HUES48 (cell line): ENCODE measurements at regions not wholly inside any gene's neighbourhood (a gene's known extent, or its start where the extent isn't known, plus 50 kb on each side); places are given as distances from the start of the nearest gene placed in this dataset.

Source experiments
- H3K27ac ChIP-seq: one replicate; pipeline ENCODE4 v1.7.0; 2013; ENCODE audit warnings: low read depth, low read length, inconsistent platforms
- H3K27me3 ChIP-seq: 2 replicates; pipeline ENCODE4 v1.6.1; 2013; ENCODE audit warnings: mild to moderate bottlenecking, low read length; ENCODE audit not compliant: control insufficient read depth, insufficient read depth
- H3K36me3 ChIP-seq: 2 replicates; pipeline ENCODE4 v1.6.1; 2013; ENCODE audit warnings: low read length; ENCODE audit not compliant: control insufficient read depth, insufficient read depth
- H3K4me1 ChIP-seq: 2 replicates; pipeline ENCODE4 v1.6.1; 2013; ENCODE audit warnings: mild to moderate bottlenecking, low read length; ENCODE audit not compliant: control insufficient read depth, insufficient read depth
- H3K4me3 ChIP-seq: 2 replicates; pipeline ENCODE4 v1.5.1; 2013; ENCODE audit warnings: mild to moderate bottlenecking, low read depth, low read length
- H3K9ac ChIP-seq: 2 replicates; pipeline ENCODE4 v1.6.1; 2013; ENCODE audit warnings: mild to moderate bottlenecking, low read depth, low read length, moderate library complexity
- H3K9me3 ChIP-seq: 2 replicates; pipeline ENCODE4 v1.6.1; 2013; ENCODE audit warnings: low read length; ENCODE audit not compliant: control insufficient read depth, insufficient read depth

- Histone ChIP-seq H3K4me3 (no peak overlapping the region), H3K27ac (no peak overlapping the region), H3K9ac (no peak overlapping the region), H3K9me3 (no peaks in the 10 kb centered on the region), H3K27me3 (no peaks in the 10 kb centered on the region), H3K36me3 (no peaks in the 10 kb centered on the region), H3K4me1 (peaks cover 37% of the 10 kb centered on the region)
Measured at GRCh38 chr15:92812271-92812670, 87.9 kb upstream of the CHD2 start.

GRCh38 chr15:92813485-92813884 lies 86.6 kb upstream of the CHD2 start:
- Histone ChIP-seq H3K9ac (no peak overlapping the region), H3K4me3 (no peak overlapping the region), H3K9me3 (no peaks in the 10 kb centered on the region), H3K36me3 (no peaks in the 10 kb centered on the region), H3K27ac (no peak overlapping the region), H3K27me3 (no peaks in the 10 kb centered on the region), H3K4me1 (peaks cover 42% of the 10 kb centered on the region)

- Histone ChIP-seq H3K4me1 (peaks cover 50% of the 10 kb centered on the region), H3K36me3 (no peaks in the 10 kb centered on the region), H3K9ac (no peak overlapping the region), H3K27me3 (no peaks in the 10 kb centered on the region), H3K4me3 (no peak overlapping the region), H3K9me3 (no peaks in the 10 kb centered on the region), H3K27ac (no peak overlapping the region)
Measured at GRCh38 chr15:92817339-92817886, 82.7 kb upstream of the CHD2 start.

GRCh38 chr15:92818651-92819277 lies 81.4 kb upstream of the CHD2 start:
- H3K27ac ChIP-seq = peak overlapping the region; percentile 99
- no peak overlapping the region for H3K4me3 ChIP-seq
- H3K9ac ChIP-seq = peak overlapping the region; percentile 11; the same call in 1 of the 2 replicates

GRCh38 chr15:92819278-92820235 lies 80.6 kb upstream of the CHD2 start:
- Histone ChIP-seq H3K27me3 (no peaks in the 10 kb centered on the region), H3K4me1 (peaks cover 62% of the 10 kb centered on the region), H3K36me3 (no peaks in the 10 kb centered on the region), H3K9me3 (no peaks in the 10 kb centered on the region), H3K9ac (peak overlapping the region; percentile 37), H3K27ac (peak overlapping the region; percentile 99), H3K4me3 (peak overlapping the region; percentile 54)

More at GRCh38 chr15:92818651-92819277, 81.4 kb upstream of the CHD2 start:
- Histone ChIP-seq H3K9me3 (no peaks in the 10 kb centered on the region), H3K27me3 (no peaks in the 10 kb centered on the region), H3K36me3 (no peaks in the 10 kb centered on the region), H3K4me1 (peaks cover 61% of the 10 kb centered on the region)

GRCh38 chr15:92820236-92821021 lies 79.7 kb upstream of the CHD2 start:
- no peaks in the 10 kb centered on the region for H3K36me3 ChIP-seq
- peak overlapping the region; percentile 54 for H3K4me3 ChIP-seq
- H3K4me1 ChIP-seq = peaks cover 67% of the 10 kb centered on the region
- no peaks in the 10 kb centered on the region for H3K27me3 ChIP-seq
- H3K27ac ChIP-seq = peak overlapping the region; percentile 99
- H3K9ac ChIP-seq = peak overlapping the region; percentile 76
- no peaks in the 10 kb centered on the region for H3K9me3 ChIP-seq

- peak overlapping the region; percentile 86 for H3K27ac ChIP-seq
- no peaks in the 10 kb centered on the region for H3K9me3 ChIP-seq
- H3K27me3 ChIP-seq = no peaks in the 10 kb centered on the region
- H3K4me3 ChIP-seq = no peak overlapping the region
- peaks cover 67% of the 10 kb centered on the region for H3K4me1 ChIP-seq
- no peaks in the 10 kb centered on the region for H3K36me3 ChIP-seq
- H3K9ac ChIP-seq = no peak overlapping the region
Measured at GRCh38 chr15:92821491-92822116, 78.5 kb upstream of the CHD2 start.

- peak overlapping the region; percentile 86 for H3K27ac ChIP-seq
Measured at GRCh38 chr15:92822216-92823144, 77.6 kb upstream of the CHD2 start.

GRCh38 chr15:92825985-92826384 lies 74.1 kb upstream of the CHD2 start:
- peaks cover 43% of the 10 kb centered on the region for H3K4me1 ChIP-seq
- no peaks in the 10 kb centered on the region for H3K9me3 ChIP-seq
- H3K36me3 ChIP-seq = no peaks in the 10 kb centered on the region
- no peak overlapping the region for H3K27ac ChIP-seq
- no peak overlapping the region for H3K9ac ChIP-seq
- no peaks in the 10 kb centered on the region for H3K27me3 ChIP-seq
- H3K4me3 ChIP-seq = no peak overlapping the region

More at GRCh38 chr15:92822216-92823144, 77.6 kb upstream of the CHD2 start:
- Histone ChIP-seq H3K27me3 (no peaks in the 10 kb centered on the region), H3K4me3 (0 out of 2 replicates have a peak overlapping the region, but pooled peaks have one; percentile 7), H3K36me3 (no peaks in the 10 kb centered on the region), H3K9ac (no peak overlapping the region), H3K4me1 (peaks cover 63% of the 10 kb centered on the region), H3K9me3 (no peaks in the 10 kb centered on the region)
